Fibroblast of skin of right quadriceps (primary cell): ENCODE measurements at regions not wholly inside any gene's neighbourhood (a gene's known extent, or its start where the extent isn't known, plus 50 kb on each side); places are given as distances from the start of the nearest gene placed in this dataset.
"Not testable (repeated sequence)": the region's sequence is repeated elsewhere in the genome, so short reads cannot be mapped to it uniquely, and the experiment has no call there.

Source experiments
- DNase-seq: peaks from one replicate; pipeline ENCODE4 v3.0.0-alpha.2; 2013

GRCh38 chr3:160098261-160098908 is 109.8 kb downstream of the IL12A start:
- DNase-seq: peak; percentile 46

DNA sequence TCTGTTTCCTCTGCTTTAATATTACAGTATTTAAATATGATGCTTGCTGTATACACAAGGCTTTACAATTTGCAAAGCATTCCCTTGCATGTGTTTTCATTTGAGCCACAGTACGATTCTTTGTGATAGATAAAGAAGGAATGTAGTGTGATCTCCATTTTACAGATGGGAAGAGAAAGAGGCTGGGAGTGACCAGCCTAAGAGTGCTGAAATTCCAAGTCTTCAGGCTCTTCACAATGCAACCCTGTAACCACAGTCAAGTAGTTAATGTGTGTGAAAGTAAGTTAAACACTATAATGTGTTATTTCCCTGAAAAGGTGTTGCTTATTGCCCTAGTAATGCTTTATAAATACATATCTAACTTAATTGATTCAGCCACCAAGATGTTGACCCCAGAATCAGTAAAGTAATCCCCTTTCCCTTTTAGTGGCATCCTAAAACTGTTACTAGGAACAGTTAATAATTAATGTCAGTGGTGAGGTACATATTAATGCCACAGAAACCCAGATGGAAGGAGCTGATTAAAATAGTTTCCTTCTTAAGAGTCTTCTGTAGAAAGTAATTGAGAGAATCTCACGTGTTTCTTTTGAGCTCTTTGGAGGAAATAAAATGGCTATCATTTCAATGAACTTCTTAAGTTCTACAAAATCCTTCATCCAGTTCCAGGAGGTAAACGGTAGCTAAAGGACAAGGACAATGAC is 110.4 kb downstream of the IL12A start:
- DNase-seq: no peak

GRCh38 chr3:160099834-160100233 is 111.2 kb downstream of the IL12A start:
- no peak for DNase-seq

DNA sequence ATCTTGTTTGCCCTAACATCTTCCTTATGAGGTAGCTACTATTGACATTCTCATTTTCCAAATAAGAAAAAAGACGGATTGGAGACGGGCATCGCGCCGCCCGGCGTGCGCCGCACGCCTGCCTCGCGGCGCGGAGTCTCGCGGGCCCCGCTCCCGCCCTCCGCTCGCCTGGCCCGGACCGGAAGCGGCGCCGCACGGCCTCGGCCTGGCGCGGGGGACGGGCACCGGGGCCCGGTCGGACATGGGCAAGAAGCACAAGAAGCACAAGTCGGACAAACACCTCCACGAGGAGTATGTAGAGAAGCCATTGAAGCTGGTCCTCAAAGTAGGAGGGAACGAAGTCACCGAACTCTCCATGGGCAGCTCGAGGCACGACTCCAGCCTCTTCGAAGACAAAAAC is 112.0 kb downstream of the IL12A start:
- DNase-seq: no peak

GRCh38 chr3:160102001-160102400 is 113.4 kb downstream of the IL12A start:
- not testable (repeated sequence) for DNase-seq

DNA sequence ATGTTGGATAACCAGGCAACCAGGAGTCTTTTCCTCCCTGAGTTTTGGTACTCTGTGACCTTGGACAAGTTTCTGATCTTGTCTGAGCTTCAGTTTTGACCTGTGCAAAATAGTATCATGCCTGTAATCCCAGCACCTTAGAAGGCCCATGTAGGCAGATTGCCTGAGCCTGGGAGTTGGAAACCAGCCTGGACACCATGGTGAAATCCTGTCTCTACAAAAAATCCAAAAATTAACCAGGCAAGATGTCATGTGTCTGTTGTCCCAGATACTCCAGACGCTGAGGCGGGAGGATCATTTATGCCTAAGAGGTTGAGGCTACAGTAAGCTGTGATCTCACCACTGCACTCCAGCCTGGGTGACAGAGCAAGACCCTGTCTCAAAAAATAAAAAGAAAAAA is 114.8 kb downstream of the IL12A start:
- DNase-seq: no peak

- DNase-seq: no peak
Observed at GRCh38 chr3:160105907-160106584, 117.4 kb downstream of the IL12A start.

GRCh38 chr3:160106905-160107861 is 118.0 kb upstream of the C3orf80 start:
- no peak for DNase-seq

GRCh38 chr3:160108362-160108761 is 116.9 kb upstream of the C3orf80 start:
- no peak for DNase-seq

DNA sequence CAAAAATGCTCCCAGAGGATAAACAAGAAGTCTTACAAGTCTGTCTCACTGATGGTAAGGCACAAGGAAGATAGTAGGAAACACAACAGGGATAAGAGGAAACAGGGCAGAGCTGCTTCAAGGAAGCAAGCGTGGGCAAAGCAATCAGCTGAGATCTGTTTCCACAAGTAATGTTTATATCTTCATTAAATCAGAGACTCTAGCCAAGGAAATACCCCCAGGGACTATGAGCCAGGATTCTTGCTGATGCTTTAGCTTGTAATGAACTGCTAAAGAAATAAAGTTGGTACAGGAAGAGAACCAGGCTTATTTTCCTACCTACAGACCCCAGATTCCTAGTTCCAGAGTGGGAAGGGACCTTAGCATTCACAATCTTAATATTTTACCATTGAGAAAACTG is 112.7 kb upstream of the C3orf80 start:
- DNase-seq: no peak

GRCh38 chr3:160112996-160113395 is 112.2 kb upstream of the C3orf80 start:
- DNase-seq: no peak

DNA sequence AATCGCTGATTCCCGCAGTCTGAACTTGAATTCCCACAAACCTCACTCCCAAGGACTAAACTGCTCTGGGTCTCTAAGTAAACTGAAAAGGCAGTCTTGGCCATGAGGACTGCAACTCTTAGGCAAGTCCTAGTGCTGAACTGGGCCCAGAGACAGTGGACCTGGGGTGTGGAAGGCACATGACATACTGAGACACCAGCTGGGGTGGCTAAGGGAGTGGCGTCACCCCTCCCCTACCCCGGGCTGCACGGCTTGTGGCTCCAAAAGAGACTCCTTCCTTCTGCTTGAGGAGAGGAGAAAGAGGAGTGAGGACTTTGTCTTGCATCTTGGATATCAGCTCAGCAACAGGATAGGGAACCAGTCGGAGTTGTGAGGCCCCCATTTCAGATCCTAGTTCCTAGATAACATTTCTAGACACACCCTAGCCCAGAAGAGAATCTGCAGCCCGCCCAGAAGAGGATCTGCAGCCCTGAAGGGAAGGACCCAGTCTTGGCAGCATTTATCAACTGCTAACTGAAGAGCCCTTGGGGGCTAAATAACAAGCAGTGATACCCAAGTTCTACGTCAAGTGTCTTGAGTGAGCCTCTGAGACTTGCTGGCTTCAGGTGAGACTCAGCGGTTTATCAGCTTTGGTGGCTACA is 110.7 kb upstream of the C3orf80 start:
- DNase-seq: no peak

DNA sequence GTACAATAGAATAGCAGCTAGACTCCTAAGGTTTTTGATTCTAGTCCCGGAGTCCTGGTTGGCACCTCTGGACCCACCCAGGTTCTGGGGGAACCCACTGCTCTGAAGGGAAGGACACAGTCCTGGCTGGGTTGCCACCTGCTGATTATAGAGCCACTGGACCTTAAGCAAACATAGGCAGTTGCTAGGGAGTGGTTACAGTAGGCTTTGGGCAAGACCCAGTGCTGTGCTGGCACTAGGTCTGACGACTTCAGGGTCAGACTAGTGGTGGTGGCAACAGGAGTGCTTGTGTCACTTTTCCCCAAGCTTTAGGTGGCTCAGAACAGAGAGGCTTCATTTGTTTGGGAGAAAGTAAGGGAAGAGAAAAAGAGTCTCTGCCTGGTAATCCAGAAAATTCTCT is 109.8 kb upstream of the C3orf80 start:
- no peak for DNase-seq

DNA sequence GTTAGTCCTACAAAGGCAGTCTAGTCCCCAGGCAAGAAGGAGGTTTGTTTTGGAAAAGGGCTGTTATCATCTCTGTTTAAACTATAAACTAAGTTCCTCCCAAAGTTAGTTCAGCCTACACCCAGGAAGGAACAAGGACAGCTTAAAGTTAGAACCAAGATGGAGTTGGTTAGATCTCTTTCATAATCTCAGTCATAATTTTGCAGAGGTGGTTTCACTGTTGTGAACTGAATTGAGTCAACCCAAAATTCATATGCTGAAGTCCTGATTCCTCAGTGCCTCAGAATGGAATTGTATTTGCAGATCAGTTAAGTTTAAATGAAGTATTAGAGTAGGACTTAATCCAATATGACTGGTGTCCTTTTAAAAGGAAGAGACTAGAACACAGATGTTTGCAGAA is 101.0 kb upstream of the C3orf80 start:
- no peak for DNase-seq

- DNase-seq: no peak
Observed at GRCh38 chr3:160125258-160125657, 100.0 kb upstream of the C3orf80 start.

DNA sequence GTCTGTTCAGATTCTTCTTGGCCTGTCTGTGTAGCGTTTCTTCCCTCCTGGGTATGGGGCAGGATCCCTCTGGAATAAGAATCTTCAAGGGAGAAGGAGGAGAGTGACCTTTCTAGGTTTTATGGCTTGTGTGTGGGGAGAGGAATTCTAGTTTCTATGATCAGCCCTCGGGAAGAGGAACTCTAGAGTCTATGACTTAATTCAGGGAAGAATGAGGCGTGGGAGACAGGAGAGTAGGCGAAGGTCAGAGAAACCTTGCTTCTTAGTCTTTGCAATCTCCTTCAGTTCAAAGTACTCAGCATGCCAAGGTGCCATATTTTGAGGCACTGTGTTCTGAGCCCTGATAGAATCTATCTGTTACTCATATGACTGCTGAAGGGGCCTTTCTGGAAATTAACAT is 99.2 kb upstream of the C3orf80 start:
- no peak for DNase-seq

GRCh38 chr3:160126761-160127160 is 98.5 kb upstream of the C3orf80 start:
- no peak for DNase-seq

DNA sequence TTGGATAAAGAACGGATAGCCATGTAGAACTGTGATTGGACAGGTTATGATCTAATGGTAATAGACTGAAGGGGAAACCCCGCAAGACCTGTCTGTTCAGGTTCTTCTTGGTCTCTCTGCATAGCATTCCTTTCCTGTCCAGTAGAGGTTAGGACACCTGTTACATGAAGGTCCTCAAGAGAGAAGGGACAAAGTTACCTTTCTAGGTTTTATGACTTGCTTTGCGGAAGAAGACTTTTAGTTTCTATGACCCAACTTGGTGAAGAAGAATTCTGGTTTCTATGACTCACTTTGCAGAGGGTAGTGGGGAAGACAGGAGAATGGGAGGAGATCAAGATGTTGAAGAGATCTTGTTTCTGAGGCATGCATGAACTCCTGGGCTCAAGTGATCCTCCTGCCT is 97.9 kb upstream of the C3orf80 start:
- no peak for DNase-seq

GRCh38 chr3:160128056-160128455 is 97.2 kb upstream of the C3orf80 start:
- DNase-seq: no peak

DNA sequence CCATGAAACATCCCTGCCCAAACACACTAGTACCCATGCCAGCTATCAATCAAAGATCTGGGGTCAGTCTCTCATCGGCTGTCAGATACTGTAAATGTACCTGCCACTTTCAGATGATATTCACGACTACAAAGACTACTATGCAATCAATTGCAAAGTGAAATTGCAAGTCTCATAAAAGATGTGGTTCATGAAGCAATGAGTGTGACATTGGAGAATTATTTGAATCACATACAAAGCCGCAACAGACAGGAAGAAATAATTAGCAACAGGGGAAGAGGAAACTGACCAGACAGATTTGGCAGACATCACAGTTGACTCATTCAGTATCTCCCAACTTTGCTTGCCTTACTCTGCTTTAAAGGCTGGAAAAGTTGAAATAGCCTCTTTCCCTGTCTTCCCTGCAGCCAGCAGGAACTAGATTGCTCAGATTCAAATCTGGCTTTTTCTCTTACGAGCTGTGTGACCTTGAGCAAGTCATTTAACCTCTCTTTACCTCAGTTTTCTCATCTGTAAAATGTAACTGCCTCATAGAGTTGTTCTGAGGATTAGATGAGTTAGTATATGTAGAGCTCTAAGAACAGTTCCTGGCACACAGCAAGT is 95.7 kb upstream of the C3orf80 start:
- peak; percentile 99 for DNase-seq

- no peak for DNase-seq
Observed at GRCh38 chr3:160130071-160130470, 95.2 kb upstream of the C3orf80 start.

- peak; percentile 77 for DNase-seq
Observed at GRCh38 chr3:160130950-160131349, 94.3 kb upstream of the C3orf80 start.
